ENCODE measurements at regions not wholly inside any gene's neighbourhood (a gene's known extent, or its start where the extent isn't known, plus 50 kb on each side); places are given as distances from the start of the nearest gene placed in this dataset.

DNA sequence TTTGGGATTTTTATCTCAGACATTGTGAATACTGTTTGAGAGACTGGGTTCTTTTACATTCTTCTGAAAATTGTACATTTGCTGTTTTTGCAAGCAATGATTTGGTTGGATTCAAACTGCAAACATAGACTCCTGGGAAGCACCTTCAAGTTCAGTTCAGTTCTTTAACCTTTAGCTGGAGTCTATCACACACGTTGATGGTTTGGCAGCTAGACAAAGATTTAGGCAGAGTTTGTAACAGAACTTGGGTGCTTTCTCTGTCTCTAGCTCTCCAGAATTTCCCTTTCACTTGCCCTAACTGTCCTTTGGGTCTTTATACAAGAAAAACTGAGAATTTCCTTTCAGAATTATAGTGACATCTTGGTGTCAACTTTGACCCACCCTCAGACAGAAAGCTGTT, 556.6 kb downstream of the DIAPH3 start:
- H3K4me3 ChIP-seq (ENCODE audit: low read length), result no peak overlapping the region
- DNase-seq (ENCODE audit: low read depth, low spot score), result no peak

DNA sequence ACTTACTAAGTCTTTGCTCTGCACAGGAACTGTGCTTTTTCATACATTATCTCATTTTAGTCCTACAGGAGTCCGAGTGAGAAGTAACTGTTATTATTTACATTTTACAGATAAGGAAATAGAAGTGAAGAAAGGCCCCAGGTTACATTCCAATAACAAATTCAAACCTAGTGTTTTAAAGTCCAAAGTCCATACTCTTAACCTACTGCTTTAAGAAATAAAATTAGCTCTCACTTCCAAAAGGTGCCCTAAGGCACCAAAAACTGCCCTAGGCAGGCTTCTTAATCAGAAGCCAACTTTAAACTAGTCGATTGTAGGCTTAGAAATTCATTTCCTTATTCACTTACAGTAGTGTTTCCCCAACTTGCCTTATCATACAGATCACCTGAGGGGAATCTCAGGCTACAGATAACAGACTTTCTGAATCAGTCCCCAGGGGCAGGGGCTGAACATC, 555.9 kb downstream of the DIAPH3 start:
- no peak overlapping the region for H3K4me3 ChIP-seq (ENCODE audit: low read length)
- DNase-seq (ENCODE audit: low read depth, low spot score), result no peak

DNA sequence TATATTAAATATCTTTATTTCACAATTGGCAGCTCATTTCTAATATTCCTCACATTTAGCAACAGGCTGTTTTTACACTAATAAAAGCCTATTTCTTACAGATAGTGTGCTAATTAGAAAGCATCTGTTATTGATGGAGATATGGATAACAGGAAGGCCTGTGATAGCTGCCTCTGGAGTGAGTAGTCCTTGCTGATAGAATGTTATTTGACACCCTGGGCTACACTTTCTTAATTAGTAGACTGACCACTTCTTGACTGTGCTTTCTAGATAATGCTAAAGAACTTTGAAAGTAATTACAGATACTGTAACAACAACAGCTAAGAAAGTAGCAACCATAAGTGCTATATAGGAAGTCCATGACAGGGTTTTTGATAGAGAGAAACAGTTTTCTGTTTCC, 554.3 kb downstream of the DIAPH3 start:
- DNase-seq (ENCODE audit: low read depth, low spot score), result no peak
- H3K4me3 ChIP-seq (ENCODE audit: low read length), result no peak overlapping the region
